ENCODE measurements at regions not wholly inside any gene's neighbourhood (a gene's known extent, or its start where the extent isn't known, plus 50 kb on each side); places are given as distances from the start of the nearest gene placed in this dataset.

- H3K9ac ChIP-seq (ENCODE audit: control insufficient read depth, extremely low read depth, insufficient read depth, low read length) = no peak overlapping the region
- DNase-seq (ENCODE audit: low read depth, low spot score) = peak; percentile 11
- no peaks in the 10 kb centered on the region for H3K9me1 ChIP-seq (ENCODE audit: control insufficient read depth, extremely low read depth, insufficient read depth, low read length)
- peaks cover 12% of the 10 kb centered on the region for H3K4me1 ChIP-seq (ENCODE audit: control insufficient read depth, extremely low read depth, insufficient read depth, low read length)
- peak; percentile 17 for FAIRE-seq
- H3K9me3 ChIP-seq (ENCODE audit: control insufficient read depth, low read depth, low read length) = no peaks in the 10 kb centered on the region
- no peak overlapping the region for H3K4me2 ChIP-seq (ENCODE audit: control insufficient read depth, extremely low read depth, insufficient read depth, low read depth, low read length)
- no peaks in the 10 kb centered on the region for H4K20me1 ChIP-seq (ENCODE audit: control insufficient read depth, extremely low read depth, insufficient read depth, low read length)
- no peaks in the 10 kb centered on the region for H3K27me3 ChIP-seq (ENCODE audit: control insufficient read depth, extremely low read depth, insufficient read depth, low read length)
- H3K79me2 ChIP-seq (ENCODE audit: control insufficient read depth, insufficient read depth, low read length) = no peaks in the 10 kb centered on the region
- no peak overlapping the region for H3K4me3 ChIP-seq (ENCODE audit: control insufficient read depth in 2 of 3, extremely low read depth in 1 of 3, insufficient read depth in 2 of 3, low read depth in 1 of 3, low read length in 3 of 3)
- dilution Hi-C loops (cut with MboI; ENCODE audit: extremely low pct_ligation_motif_present, low sequenced_read_pairs) = no loop called here
- no peaks in the 10 kb centered on the region for H3K36me3 ChIP-seq (ENCODE audit: control insufficient read depth in 2 of 2, extremely low read depth in 1 of 2, insufficient read depth in 2 of 2, low read length in 2 of 2)
- H3K27ac ChIP-seq (ENCODE audit: control insufficient read depth, insufficient read depth, low read length) = no peak overlapping the region
- TF ChIP-seq CTCF (optimal IDR thresholded peaks at IDR 0.05 in 1 of 3, IDR thresholded peaks at IDR 0.05 in 1 of 3, conservative IDR thresholded peaks at IDR 0.05 in 1 of 3; ENCODE audit: extremely low read depth in 1 of 3, insufficient read depth in 2 of 3, low read length in 3 of 3) (no peak), EZH2 (IDR thresholded peaks at IDR 0.05; ENCODE audit: low read length) (no peak)
- H2AFZ ChIP-seq (ENCODE audit: control insufficient read depth, low read length) = peak overlapping the region; percentile 49
These were observed 384.6 kb upstream of the CD180 start for GRCh38 chr5:67581203-67581602.

GRCh38 chr5:67578011-67578410 is 381.4 kb upstream of the CD180 start:
- H3K9ac ChIP-seq (ENCODE audit: control insufficient read depth, extremely low read depth, insufficient read depth, low read length) = no peak overlapping the region
- TF ChIP-seq CTCF (optimal IDR thresholded peaks at IDR 0.05 in 1 of 3, IDR thresholded peaks at IDR 0.05 in 1 of 3, conservative IDR thresholded peaks at IDR 0.05 in 1 of 3; ENCODE audit: extremely low read depth in 1 of 3, insufficient read depth in 2 of 3, low read length in 3 of 3) = no peak
- TF ChIP-seq EZH2 (IDR thresholded peaks at IDR 0.05; ENCODE audit: low read length) = no peak
- no peaks in the 10 kb centered on the region for H4K20me1 ChIP-seq (ENCODE audit: control insufficient read depth, extremely low read depth, insufficient read depth, low read length)
- H3K9me1 ChIP-seq (ENCODE audit: control insufficient read depth, extremely low read depth, insufficient read depth, low read length) = no peaks in the 10 kb centered on the region
- dilution Hi-C loops (cut with MboI; ENCODE audit: extremely low pct_ligation_motif_present, low sequenced_read_pairs) = no loop called here
- no peak overlapping the region for H2AFZ ChIP-seq (ENCODE audit: control insufficient read depth, low read length)
- no peaks in the 10 kb centered on the region for H3K9me3 ChIP-seq (ENCODE audit: control insufficient read depth, low read depth, low read length)
- H3K4me1 ChIP-seq (ENCODE audit: control insufficient read depth, extremely low read depth, insufficient read depth, low read length) = peaks cover 12% of the 10 kb centered on the region
- H3K4me3 ChIP-seq (ENCODE audit: control insufficient read depth in 2 of 3, extremely low read depth in 1 of 3, insufficient read depth in 2 of 3, low read depth in 1 of 3, low read length in 3 of 3) = no peak overlapping the region
- no peak overlapping the region for H3K4me2 ChIP-seq (ENCODE audit: control insufficient read depth, extremely low read depth, insufficient read depth, low read depth, low read length)
- no peaks in the 10 kb centered on the region for H3K79me2 ChIP-seq (ENCODE audit: control insufficient read depth, insufficient read depth, low read length)
- H3K27me3 ChIP-seq (ENCODE audit: control insufficient read depth, extremely low read depth, insufficient read depth, low read length) = no peaks in the 10 kb centered on the region
- no peak for DNase-seq (ENCODE audit: low read depth, low spot score)
- no peaks in the 10 kb centered on the region for H3K36me3 ChIP-seq (ENCODE audit: control insufficient read depth in 2 of 2, extremely low read depth in 1 of 2, insufficient read depth in 2 of 2, low read length in 2 of 2)
- no peak overlapping the region for H3K27ac ChIP-seq (ENCODE audit: control insufficient read depth, insufficient read depth, low read length)
- no peak for FAIRE-seq
